ENCODE measurements at regions not wholly inside any gene's neighbourhood (a gene's known extent, or its start where the extent isn't known, plus 50 kb on each side); places are given as distances from the start of the nearest gene placed in this dataset.
A peak's percentile ranks its signal among the peaks of the same experiment; 100 is the strongest.
"Not testable (repeated sequence)": the region's sequence is repeated elsewhere in the genome, so short reads cannot be mapped to it uniquely, and the experiment has no call there.

- H3K4me3 ChIP-seq (ENCODE audit: low read depth, low read length) = no peak overlapping the region
- DNase-seq (ENCODE audit: low read depth) = no peak
- TF ChIP-seq, protein P1, sequence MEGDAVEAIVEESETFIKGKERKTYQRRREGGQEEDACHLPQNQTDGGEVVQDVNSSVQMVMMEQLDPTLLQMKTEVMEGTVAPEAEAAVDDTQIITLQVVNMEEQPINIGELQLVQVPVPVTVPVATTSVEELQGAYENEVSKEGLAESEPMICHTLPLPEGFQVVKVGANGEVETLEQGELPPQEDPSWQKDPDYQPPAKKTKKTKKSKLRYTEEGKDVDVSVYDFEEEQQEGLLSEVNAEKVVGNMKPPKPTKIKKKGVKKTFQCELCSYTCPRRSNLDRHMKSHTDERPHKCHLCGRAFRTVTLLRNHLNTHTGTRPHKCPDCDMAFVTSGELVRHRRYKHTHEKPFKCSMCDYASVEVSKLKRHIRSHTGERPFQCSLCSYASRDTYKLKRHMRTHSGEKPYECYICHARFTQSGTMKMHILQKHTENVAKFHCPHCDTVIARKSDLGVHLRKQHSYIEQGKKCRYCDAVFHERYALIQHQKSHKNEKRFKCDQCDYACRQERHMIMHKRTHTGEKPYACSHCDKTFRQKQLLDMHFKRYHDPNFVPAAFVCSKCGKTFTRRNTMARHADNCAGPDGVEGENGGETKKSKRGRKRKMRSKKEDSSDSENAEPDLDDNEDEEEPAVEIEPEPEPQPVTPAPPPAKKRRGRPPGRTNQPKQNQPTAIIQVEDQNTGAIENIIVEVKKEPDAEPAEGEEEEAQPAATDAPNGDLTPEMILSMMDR (IDR thresholded peaks at IDR 0.05; ENCODE audit: insufficient read depth, low read depth, low read length, missing control alignments) = no peak
Measured at GRCh38 chr3:5899014-5899761, 711.7 kb downstream of the EDEM1 start.

GRCh38 chr3:5917932-5918331 is 730.4 kb downstream of the EDEM1 start:
- H3K4me3 ChIP-seq (ENCODE audit: low read depth, low read length) = no peak overlapping the region
- TF ChIP-seq, protein P1 (IDR thresholded peaks at IDR 0.05; ENCODE audit: insufficient read depth, low read depth, low read length, missing control alignments) = no peak
- DNase-seq (ENCODE audit: low read depth) = no peak

DNA sequence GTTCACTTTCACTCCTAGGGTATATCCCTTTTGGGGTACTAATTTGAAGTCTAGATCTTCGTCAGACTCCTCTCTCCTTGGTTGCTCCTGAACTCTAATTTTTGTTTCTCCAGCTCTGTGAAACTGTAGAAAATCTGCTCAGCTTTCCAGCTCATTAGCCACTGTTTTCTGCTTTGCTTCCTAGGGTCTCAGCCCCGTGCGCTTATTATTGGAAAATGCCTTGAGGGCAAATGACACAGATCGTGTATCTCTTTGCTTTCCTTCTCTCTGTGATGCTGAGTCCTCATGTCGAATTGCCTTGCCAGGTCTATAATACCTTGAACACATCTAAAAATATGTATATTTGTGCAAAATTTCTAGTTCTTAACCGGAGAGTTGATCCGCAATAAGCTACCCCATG is 731.1 kb downstream of the EDEM1 start:
- no peak overlapping the region for H3K4me3 ChIP-seq (ENCODE audit: low read depth, low read length)
- TF ChIP-seq, protein P1 (IDR thresholded peaks at IDR 0.05; ENCODE audit: insufficient read depth, low read depth, low read length, missing control alignments) = no peak
- DNase-seq (ENCODE audit: low read depth) = no peak

DNA sequence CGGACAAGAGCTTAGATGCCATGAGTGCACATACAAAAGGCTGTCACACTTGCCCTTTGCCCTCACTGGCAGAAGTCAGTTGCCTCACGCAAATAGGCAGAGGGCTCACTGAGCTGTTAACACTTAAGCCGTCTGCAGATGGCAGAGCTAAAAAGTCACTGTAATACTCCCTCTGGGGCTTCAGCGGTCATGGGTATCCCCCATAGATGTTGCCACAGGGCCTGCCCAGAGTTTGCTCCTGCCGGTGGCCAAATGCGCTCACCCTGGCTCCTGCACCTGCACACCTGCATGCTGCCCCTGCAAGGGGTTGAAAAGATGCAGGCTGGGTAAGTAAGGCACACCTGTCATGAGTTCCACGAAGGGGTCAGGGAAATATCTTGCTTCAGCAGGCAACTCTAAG is 741.5 kb downstream of the EDEM1 start:
- no peak overlapping the region for H3K4me3 ChIP-seq (ENCODE audit: low read depth, low read length)
- DNase-seq (ENCODE audit: low read depth) = peak; percentile 11
- TF ChIP-seq, protein P1 (IDR thresholded peaks at IDR 0.05; ENCODE audit: insufficient read depth, low read depth, low read length, missing control alignments) = no peak

- peak; percentile 34 for DNase-seq (ENCODE audit: low read depth)
Measured at GRCh38 chr3:5944061-5944460, 756.6 kb downstream of the EDEM1 start.

DNA sequence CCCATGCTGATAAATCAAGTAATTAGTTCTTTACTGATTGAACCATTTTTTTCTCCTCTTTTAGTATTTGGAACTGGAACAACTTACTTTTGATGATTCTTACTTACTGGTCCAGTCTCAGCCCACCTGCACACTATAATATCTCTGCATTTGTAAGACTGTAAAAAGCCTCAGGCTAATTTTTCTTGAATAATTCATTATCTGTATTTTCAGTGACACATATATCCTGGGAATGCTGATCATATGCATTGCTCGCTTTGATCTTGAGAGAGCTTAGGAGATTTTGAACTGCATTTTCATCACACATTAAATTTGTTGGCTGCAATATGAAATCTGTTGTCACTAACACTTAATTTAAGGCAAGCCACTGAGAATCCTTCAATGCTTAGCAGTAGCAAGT is 760.6 kb downstream of the EDEM1 start:
- H3K4me3 ChIP-seq (ENCODE audit: low read depth, low read length) = no peak overlapping the region
- no peak for DNase-seq (ENCODE audit: low read depth)
- TF ChIP-seq, protein P1 (IDR thresholded peaks at IDR 0.05; ENCODE audit: insufficient read depth, low read depth, low read length, missing control alignments) = no peak

More at GRCh38 chr3:5944061-5944460, 756.6 kb downstream of the EDEM1 start:
- H3K4me3 ChIP-seq (ENCODE audit: low read depth, low read length) = not testable (repeated sequence)

DNA sequence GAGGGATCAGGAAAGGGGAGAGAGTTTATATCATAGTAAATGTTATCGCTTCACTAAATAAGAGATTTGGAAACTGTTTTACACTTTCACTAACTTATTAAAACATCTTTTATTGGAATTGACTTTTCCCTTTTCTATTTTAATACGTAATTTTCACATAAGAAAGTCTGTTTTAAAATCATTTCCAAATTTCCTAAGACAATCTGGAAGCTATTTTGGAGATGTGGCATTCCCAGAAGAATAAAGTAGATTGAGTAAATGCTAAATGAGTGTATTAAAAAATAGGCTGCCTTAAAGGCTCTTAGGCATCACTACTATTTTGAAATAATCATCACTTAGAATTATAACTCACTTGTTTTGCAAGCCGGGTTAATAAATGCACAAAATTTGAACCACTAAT is 763.5 kb downstream of the EDEM1 start:
- no peak overlapping the region for H3K4me3 ChIP-seq (ENCODE audit: low read depth, low read length)
- TF ChIP-seq, protein P1 (IDR thresholded peaks at IDR 0.05; ENCODE audit: insufficient read depth, low read depth, low read length, missing control alignments) = no peak
- no peak for DNase-seq (ENCODE audit: low read depth)
